CD4-positive, alpha-beta T cell (primary cell): ENCODE measurements at regions not wholly inside any gene's neighbourhood (a gene's known extent, or its start where the extent isn't known, plus 50 kb on each side); places are given as distances from the start of the nearest gene placed in this dataset.

Experiments
- ATAC-seq: fragments of 200-7000 bp; cut with Tn5 transposase; one replicate; pipeline ENCODE4 v1.10.0; 2022; ENCODE audit warnings: mild to moderate bottlenecking; ENCODE audit not compliant: poor library complexity
- CTCF ChIA-PET: fragments of 350-600 bp; sonication (Branson Sonifier 250); formaldehyde crosslinking; loops from one replicate; lab custom pipeline; 2021; ENCODE audit warnings: antibody characterized with exemption, inconsistent platforms; lab: Charles Lee
- POLR2A ChIA-PET: fragments of 350-600 bp; sonication (Branson Sonifier 250); formaldehyde crosslinking; loops from one replicate; lab custom pipeline; 2021; ENCODE audit warnings: antibody characterized with exemption, inconsistent platforms; lab: Charles Lee
- DNase-seq, 14 experiments: peaks; one replicate each; pipeline ENCODE4 v3.0.0-alpha.2; 2013 to 2020; ENCODE audit warnings: mixed read lengths in 2 of 14
- H3K27ac ChIP-seq, 2 donors: one replicate each; pipeline versions ENCODE4 v1.5.1 to v1.7.0; 2013; ENCODE audit warnings: low read length in 2 of 2, low read depth in 1 of 2, mild to moderate bottlenecking in 1 of 2
- H3K27me3 ChIP-seq, 2 experiments: 1 replicate in 1 of 2; 2 replicates in 1 of 2; pipeline versions ENCODE4 v1.6.1 to v1.7.0; 2013; ENCODE audit warnings: low read length in 2 of 2, control low read depth in 1 of 2, mild to moderate bottlenecking in 1 of 2, moderate library complexity in 1 of 2; ENCODE audit not compliant: insufficient read depth in 2 of 2, control insufficient read depth in 1 of 2
- H3K36me3 ChIP-seq: one replicate; pipeline ENCODE4 v1.6.1; 2013; ENCODE audit warnings: low read length, control low read depth; ENCODE audit not compliant: insufficient read depth
- H3K4me1 ChIP-seq: one replicate; pipeline ENCODE4 v1.6.1; 2013; ENCODE audit warnings: low read length, control low read depth; ENCODE audit not compliant: insufficient read depth
- H3K4me3 ChIP-seq: one replicate; pipeline ENCODE4 v1.5.1; 2013; ENCODE audit warnings: mild to moderate bottlenecking, low read length, moderate library complexity
- H3K9me3 ChIP-seq, 2 experiments: 1 replicate in 1 of 2; 2 replicates in 1 of 2; pipeline versions ENCODE4 v1.6.1 to v1.7.0; 2013; ENCODE audit warnings: low read length in 2 of 2, mild to moderate bottlenecking in 2 of 2, control low read depth in 1 of 2, moderate library complexity in 1 of 2; ENCODE audit not compliant: control insufficient read depth in 1 of 2, insufficient read depth in 1 of 2
- H3K27ac Mint-ChIP-seq: one replicate; pipeline ENCODE4 v1.8.0; 2020; ENCODE audit warnings: mixed read lengths
- H3K27me3 Mint-ChIP-seq: one replicate; pipeline ENCODE4 v1.8.0; 2021; ENCODE audit warnings: mixed read lengths
- H3K36me3 Mint-ChIP-seq: one replicate; pipeline ENCODE4 v1.8.0; 2021; ENCODE audit warnings: low read depth, mixed read lengths
- H3K4me1 Mint-ChIP-seq: one replicate; pipeline ENCODE4 v1.8.0; 2021; ENCODE audit warnings: low read depth, mixed read lengths
- H3K4me3 Mint-ChIP-seq: one replicate; pipeline ENCODE4 v1.8.0; 2020; ENCODE audit warnings: mild to moderate bottlenecking, mixed read lengths
- H3K9me3 Mint-ChIP-seq: one replicate; pipeline ENCODE4 v1.8.0; 2020; ENCODE audit warnings: mixed read lengths
- CTCF ChIP-seq: fragments of 200-600 bp; IDR thresholded peaks from one replicate; pipeline ENCODE4 v1.8.0; 2022; ENCODE audit warnings: antibody characterized with exemption, mild to moderate bottlenecking
- intact Hi-C, 2 experiments: fragments of 100-400 bp; cut with DNase I in 1 of 2; cut with micrococcal nuclease in 1 of 2; formaldehyde crosslinking; loops; one replicate each; pipeline versions ENCODE4 v1.15.1 to v1.9.0; 2023 to 2025; cut with DNase I, micrococcal nuclease

GRCh38 chrX:20461002-20461401 is 194.3 kb upstream of the RPS6KA3 start:
- POLR2A ChIA-PET = no interaction called here
- Histone ChIP-seq H3K4me3 (no peak overlapping the region), H3K9me3 (no peaks in the 10 kb centered on the region), H3K27me3 (no peaks in the 10 kb centered on the region), H3K27ac (no peak overlapping the region), H3K36me3 (no peaks in the 10 kb centered on the region), H3K4me1 (no peaks in the 10 kb centered on the region)
- Mint-ChIP-seq H3K4me3 (no peak overlapping the region), H3K27ac (no peak overlapping the region), H3K4me1 (peaks cover 13% of the 10 kb centered on the region), H3K27me3 (no peaks in the 10 kb centered on the region), H3K36me3 (no peaks in the 10 kb centered on the region), H3K9me3 (no peaks in the 10 kb centered on the region)
- TF ChIP-seq CTCF = no peak
- intact Hi-C loops = no loop called here
- CTCF ChIA-PET = no interaction called here
- ATAC-seq (no peak), DNase-seq (no peak)

- Mint-ChIP-seq H3K4me3 (no peak overlapping the region), H3K9me3 (no peaks in the 10 kb centered on the region), H3K4me1 (peaks cover 19% of the 10 kb centered on the region), H3K27ac (no peak overlapping the region), H3K27me3 (no peaks in the 10 kb centered on the region), H3K36me3 (no peaks in the 10 kb centered on the region)
- H3K36me3 ChIP-seq = no peaks in the 10 kb centered on the region
- DNase-seq = no peak
- POLR2A ChIA-PET = no interaction called here
- H3K4me3 ChIP-seq = no peak overlapping the region
- H3K4me1 ChIP-seq = no peaks in the 10 kb centered on the region
- no peak overlapping the region for H3K27ac ChIP-seq
- H3K9me3 ChIP-seq = no peaks in the 10 kb centered on the region
- no peaks in the 10 kb centered on the region for H3K27me3 ChIP-seq
- CTCF ChIA-PET = no interaction called here
- intact Hi-C loops = no loop called here
- no peak for ATAC-seq
- no peak for TF ChIP-seq CTCF
These were observed 193.0 kb upstream of the RPS6KA3 start for GRCh38 chrX:20459410-20460350.

- no peak for TF ChIP-seq CTCF
- no peaks in the 10 kb centered on the region for H3K27me3 Mint-ChIP-seq
- CTCF ChIA-PET = no interaction called here
- H3K4me3 Mint-ChIP-seq = no peak overlapping the region
- H3K9me3 Mint-ChIP-seq = no peaks in the 10 kb centered on the region
- Histone ChIP-seq H3K27ac (no peak overlapping the region), H3K4me3 (no peak overlapping the region), H3K4me1 (peaks cover 15% of the 10 kb centered on the region), H3K36me3 (no peaks in the 10 kb centered on the region), H3K27me3 (no peaks in the 10 kb centered on the region), H3K9me3 (no peaks in the 10 kb centered on the region)
- ATAC-seq = no peak
- intact Hi-C loops = no loop called here
- peaks cover 27% of the 10 kb centered on the region for H3K4me1 Mint-ChIP-seq
- POLR2A ChIA-PET = no interaction called here
- no peaks in the 10 kb centered on the region for H3K36me3 Mint-ChIP-seq
- no peak for DNase-seq
- H3K27ac Mint-ChIP-seq = no peak overlapping the region
These were observed 190.3 kb upstream of the RPS6KA3 start for GRCh38 chrX:20456971-20457370.
